Heart left ventricle (tissue), 16 donors: ENCODE measurements at regions not wholly inside any gene's neighbourhood (a gene's known extent, or its start where the extent isn't known, plus 50 kb on each side); places are given as distances from the start of the nearest gene placed in this dataset.

ENCODE experiments used
- ATAC-seq, 4 donors: fragments of 200-7000 bp; cut with Tn5 transposase; one replicate each; pipeline ENCODE4 v1.9.1; 2020 to 2022; ENCODE audit warnings: moderate library complexity in 4 of 4, mild to moderate bottlenecking in 3 of 4, moderate number of reproducible peaks in 1 of 4
- DNase-seq, 5 donors: peaks; one replicate each; pipeline ENCODE4 v3.0.0-alpha.2; 2020
- H3K27ac ChIP-seq, 12 donors: fragments of 200-600 bp; sonication (generic) in 4 of 12; one replicate each; pipeline versions ENCODE4 v1.5.0 to v1.8.0; 2016 to 2022; ENCODE audit warnings: mild to moderate bottlenecking in 2 of 12
- H3K27me3 ChIP-seq, 9 donors: fragments of 200-600 bp; sonication (generic) in 2 of 9; one replicate each; pipeline versions ENCODE4 v1.5.1 to v1.8.0; 2016 to 2022; ENCODE audit warnings: mild to moderate bottlenecking in 3 of 9
- H3K36me3 ChIP-seq, 9 donors: fragments of 200-600 bp; sonication (generic) in 2 of 9; one replicate each; pipeline versions ENCODE4 v1.5.0 to v1.8.0; 2018 to 2022; ENCODE audit warnings: mild to moderate bottlenecking in 2 of 9
- H3K4me1 ChIP-seq, 12 donors: fragments of 200-600 bp; sonication (generic) in 4 of 12; one replicate each; pipeline versions ENCODE4 v1.5.0 to v1.8.0; 2016 to 2022; ENCODE audit warnings: mild to moderate bottlenecking in 3 of 12
- H3K4me3 ChIP-seq, 12 donors: fragments of 200-600 bp; sonication (generic) in 4 of 12; one replicate each; pipeline versions ENCODE4 v1.5.0 to v1.8.0; 2017 to 2022; ENCODE audit warnings: mild to moderate bottlenecking in 9 of 12, moderate library complexity in 4 of 12
- H3K9me3 ChIP-seq, 12 donors: fragments of 200-600 bp; sonication (generic) in 4 of 12; one replicate each; pipeline versions ENCODE4 v1.5.0 to v1.8.0; 2016 to 2022; ENCODE audit warnings: mild to moderate bottlenecking in 1 of 12
- CTCF ChIP-seq, 12 donors: fragments of 200-600 bp; sonication (generic) in 4 of 12; IDR thresholded peaks; one replicate each; pipeline versions ENCODE4 v1.5.0 to v1.8.0; 2018 to 2022; ENCODE audit warnings: antibody characterized with exemption in 12 of 12, mild to moderate bottlenecking in 5 of 12
- POLR2A ChIP-seq, 2 donors: fragments of 450-650 bp; IDR thresholded peaks; one replicate each; pipeline ENCODE4 v1.6.1; 2017; ENCODE audit warnings: antibody characterized with exemption in 2 of 2, mild to moderate bottlenecking in 2 of 2, moderate library complexity in 2 of 2
- WGBS, 4 donors: extraction: QIAGEN DNeasy Blood & Tissue Kit in 2 of 4; methylation state at CpG; one replicate each; pipeline versions ENCODE4 v1.1.5 to v1.1.7; 2013 to 2018; 5-methylcytosine and 5-hydroxymethylcytosine counted together
- intact Hi-C, 10 donors: fragments of 100-400 bp; cut with DNase I; formaldehyde crosslinking; loops; one replicate each; pipeline versions ENCODE4 v1.11.1 to v1.14.2; 2022
- donor health status: ischemic (EF 13 %, LVEDD 7.1; RV severe dilation, severe dysfunction).
- donor health status: healthy with polysubstance abuse.
- donor health status: DM: no; HTN: yes; CAD: no.
- donor health status: DM: no; HTN: no; CAD: no.
- donor health status: ischemic (EF 25% LVEDD 6.9; RV normal size, moderate dysfunction).
- donor health status: ischemic (EF 25% LVEDD 5.7; RV mildly dilated, moderate dysfunction).
- donor health status: healthy.
- donor health status: DM: yes; HTN: yes; CAD: no.
- donor health status: ischemic (EF 35%, LVEDD 5.7; RV mildly dilated, moderate dysfunction).
- donor health status: nonischemic (EF 11% LVEDD 7.7; RV severe dilation, severe dysfunction).
- donor health status: DM: yes; HTN: yes; CAD: no.
- donor health status: PGD.
- donor health status: ischemic (EF 29% LVEDD 5.4; RV normal size, mild dysfunction).
- donor health status: nonischemic (EF 23%, LVEDD 6.1; RV moderate dilation, normal function).

DNA sequence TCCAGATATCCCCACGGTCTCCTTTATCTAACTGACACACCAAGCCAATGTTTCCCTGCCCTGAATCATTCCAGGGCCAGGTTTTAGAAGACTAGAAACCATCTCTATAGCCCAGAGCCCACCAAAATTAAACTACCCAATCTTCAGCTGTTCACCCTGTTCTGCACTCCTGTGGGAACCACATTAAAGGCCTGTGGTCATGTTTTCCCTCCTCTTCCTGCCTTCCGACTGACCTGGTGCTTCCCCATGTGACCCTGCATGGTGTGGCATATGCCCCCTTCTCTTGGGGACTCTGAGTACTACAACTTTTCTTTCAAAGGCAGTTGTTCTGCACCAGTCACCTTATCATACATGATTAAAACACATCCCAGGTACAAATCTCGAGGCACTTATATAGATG, 155.0 kb downstream of the TMEM200A start:
- ATAC-seq (no peak), DNase-seq (no peak)
- TF ChIP-seq POLR2A (IDR thresholded peaks at IDR 0.05) (no peak), CTCF (IDR thresholded peaks at IDR 0.05) (no peak)
- H3K4me1 ChIP-seq: peaks cover 0 to 6% (median 0%) of the 10 kb centered on the region in 12 donors
- 59 to 71% (median 64%) methylated on average over 3 of the region's 3 CpGs for WGBS, 4 donors
- H3K27ac ChIP-seq: no peak overlapping the region
- H3K27me3 ChIP-seq: no peaks in the 10 kb centered on the region
- intact Hi-C loops: no loop called here
- H3K9me3 ChIP-seq: no peaks in the 10 kb centered on the region
- H3K4me3 ChIP-seq: no peak overlapping the region
- no peaks in the 10 kb centered on the region for H3K36me3 ChIP-seq

GRCh38 chr6:130524552-130524951, 158.7 kb downstream of the TMEM200A start:
- Histone ChIP-seq H3K36me3 (no peaks in the 10 kb centered on the region), H3K4me3 (no peak overlapping the region), H3K9me3 (no peaks in the 10 kb centered on the region), H3K27ac (no peak overlapping the region), H3K27me3 (no peaks in the 10 kb centered on the region), H3K4me1 (peaks cover 0 to 6% (median 0%) of the 10 kb centered on the region in 12 donors)
- no peak for ATAC-seq
- no peak for DNase-seq
- intact Hi-C loops: no loop called here
- WGBS, 4 donors: 81 to 90% (median 89%) methylated on average over 5 of the region's 5 CpGs
- TF ChIP-seq CTCF (IDR thresholded peaks at IDR 0.05): no peak
- no peak for TF ChIP-seq POLR2A (IDR thresholded peaks at IDR 0.05)

DNA sequence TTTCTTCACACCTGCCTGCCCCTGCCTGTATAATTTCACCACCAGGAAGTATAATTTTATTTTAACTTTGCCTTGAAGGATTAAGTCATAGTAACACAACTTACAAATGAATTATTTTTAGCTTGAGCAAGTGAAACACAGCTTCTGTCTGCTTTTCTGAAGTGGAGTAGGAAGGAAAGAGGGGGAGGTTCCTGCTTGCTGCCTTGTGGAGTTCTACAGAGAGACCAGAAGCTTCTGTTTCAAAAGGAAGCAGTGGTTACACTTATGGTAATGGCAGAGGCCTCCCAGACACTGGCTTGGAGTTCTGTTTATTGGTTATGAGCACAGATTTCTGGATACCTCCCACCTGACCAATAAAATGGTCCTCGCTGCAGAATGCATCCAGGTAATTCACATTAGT, 159.6 kb downstream of the TMEM200A start:
- intact Hi-C loops: no loop called here
- 79 to 93% (median 82%) methylated on average over 1 of the region's 1 CpG for WGBS, 4 donors
- Histone ChIP-seq H3K4me3 (no peak overlapping the region), H3K9me3 (no peaks in the 10 kb centered on the region), H3K27me3 (no peaks in the 10 kb centered on the region), H3K27ac (no peak overlapping the region), H3K36me3 (no peaks in the 10 kb centered on the region), H3K4me1 (peaks cover 0 to 6% (median 0%) of the 10 kb centered on the region in 12 donors)
- no peak for TF ChIP-seq POLR2A (IDR thresholded peaks at IDR 0.05)
- TF ChIP-seq CTCF (IDR thresholded peaks at IDR 0.05): no peak
- ATAC-seq (no peak), DNase-seq (no peak)

DNA sequence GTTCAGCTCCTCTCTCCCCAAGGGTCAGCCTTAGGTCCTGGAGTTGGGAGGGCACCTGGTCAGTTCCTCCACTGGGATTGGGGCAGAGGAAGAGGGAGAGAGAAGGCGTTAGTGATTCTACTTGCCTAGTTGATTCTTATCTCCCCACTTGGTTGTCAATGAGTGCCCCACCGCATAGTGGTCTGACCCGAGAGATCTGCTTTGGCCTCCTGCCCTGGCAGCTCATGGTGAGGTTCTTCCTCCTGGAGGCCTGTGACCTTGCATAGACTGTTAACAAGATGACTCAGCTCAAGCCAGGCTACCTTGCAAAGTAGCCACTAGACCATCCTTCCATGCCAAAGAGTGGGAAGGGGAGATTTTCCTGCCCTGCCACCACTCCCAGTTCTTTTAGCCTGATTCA, 160.6 kb downstream of the TMEM200A start:
- H3K36me3 ChIP-seq: no peaks in the 10 kb centered on the region
- TF ChIP-seq CTCF (IDR thresholded peaks at IDR 0.05) (no peak), POLR2A (IDR thresholded peaks at IDR 0.05) (no peak)
- H3K4me1 ChIP-seq: peaks cover 0 to 6% (median 0%) of the 10 kb centered on the region in 12 donors
- WGBS, 4 donors: 61 to 65% (median 64%) methylated on average over 3 of the region's 3 CpGs
- ATAC-seq (no peak), DNase-seq (no peak)
- H3K4me3 ChIP-seq: no peak overlapping the region
- intact Hi-C loops: no loop called here
- H3K27ac ChIP-seq: no peak overlapping the region
- no peaks in the 10 kb centered on the region for H3K27me3 ChIP-seq
- no peaks in the 10 kb centered on the region for H3K9me3 ChIP-seq
